Daoy (cell line): ENCODE measurements at regions not wholly inside any gene's neighbourhood (a gene's known extent, or its start where the extent isn't known, plus 50 kb on each side); places are given as distances from the start of the nearest gene placed in this dataset.
A peak's percentile ranks its signal among the peaks of the same experiment; 100 is the strongest.
"Not testable (repeated sequence)": the region's sequence is repeated elsewhere in the genome, so short reads cannot be mapped to it uniquely, and the experiment has no call there.

ENCODE experiments used
- DNase-seq: peaks from one replicate; pipeline ENCODE4 v3.0.0-alpha.2; 2015; ENCODE audit warnings: low read depth

GRCh38 chr1:66424530-66424929 lies 109.4 kb upstream of the SGIP1 start:
- not testable (repeated sequence) for DNase-seq

- no peak for DNase-seq
Observed at GRCh38 chr1:66426239-66426853, 107.6 kb upstream of the SGIP1 start.

- not testable (repeated sequence) for DNase-seq
Observed at GRCh38 chr1:66430815-66431214, 103.1 kb upstream of the SGIP1 start.

- DNase-seq, result no peak
Observed at GRCh38 chr1:66431999-66432398, 102.0 kb upstream of the SGIP1 start.

- no peak for DNase-seq
Observed at GRCh38 chr1:66433611-66434010, 100.3 kb upstream of the SGIP1 start.

GRCh38 chr1:66434096-66434495 lies 99.9 kb upstream of the SGIP1 start:
- peak; percentile 34 for DNase-seq

GRCh38 chr1:66435541-66435940 lies 98.4 kb upstream of the SGIP1 start:
- DNase-seq, result no peak

- peak; percentile 90 for DNase-seq
Observed at GRCh38 chr1:66436378-66437135, 97.4 kb upstream of the SGIP1 start.

GRCh38 chr1:66437136-66437401 lies 96.9 kb upstream of the SGIP1 start:
- DNase-seq, result no peak

- peak; percentile 29 for DNase-seq
Observed at GRCh38 chr1:66438062-66438461, 95.9 kb upstream of the SGIP1 start.

- no peak for DNase-seq
Observed at GRCh38 chr1:66438501-66438900, 95.5 kb upstream of the SGIP1 start.

GRCh38 chr1:66439031-66439740 lies 94.8 kb upstream of the SGIP1 start:
- DNase-seq, result no peak

- no peak for DNase-seq
Observed at GRCh38 chr1:66443793-66444192, 90.2 kb upstream of the SGIP1 start.

GRCh38 chr1:66444438-66445265 lies 89.3 kb upstream of the SGIP1 start:
- DNase-seq, result no peak

GRCh38 chr1:66445492-66446181 lies 88.3 kb upstream of the SGIP1 start:
- no peak for DNase-seq

GRCh38 chr1:66446261-66447001 lies 87.5 kb upstream of the SGIP1 start:
- peak; percentile 55 for DNase-seq

- DNase-seq, result no peak
Observed at GRCh38 chr1:66450043-66450514, 83.9 kb upstream of the SGIP1 start.

GRCh38 chr1:66450847-66451246 lies 83.1 kb upstream of the SGIP1 start:
- no peak for DNase-seq

GRCh38 chr1:66452162-66452561 lies 81.8 kb upstream of the SGIP1 start:
- no peak for DNase-seq

- DNase-seq, result no peak
Observed at GRCh38 chr1:66452982-66453381, 81.0 kb upstream of the SGIP1 start.

- no peak for DNase-seq
Observed at GRCh38 chr1:66455446-66455845, 78.5 kb upstream of the SGIP1 start.
